Right hindlimb (tissue), 1 donor: ENCODE measurements at regions not wholly inside any gene's neighbourhood (a gene's known extent, or its start where the extent isn't known, plus 50 kb on each side); places are given as distances from the start of the nearest gene placed in this dataset.

Experiments
- DNase-seq: peaks from one replicate; pipeline ENCODE4 v3.0.0-alpha.2; 2018

- no peak for DNase-seq
Observed at GRCh38 chr1:60573726-60574409, 500.3 kb upstream of the C1orf87 start.

- no peak for DNase-seq
Observed at GRCh38 chr1:60573121-60573520, 499.6 kb upstream of the C1orf87 start.

GRCh38 chr1:60572378-60572777, 498.8 kb upstream of the C1orf87 start:
- no peak for DNase-seq

- no peak for DNase-seq
Observed at GRCh38 chr1:60571811-60572210, 498.2 kb upstream of the C1orf87 start.

- DNase-seq: no peak
Observed at GRCh38 chr1:60569189-60569588, 495.6 kb upstream of the C1orf87 start.

GRCh38 chr1:60567256-60567655, 493.7 kb upstream of the C1orf87 start:
- no peak for DNase-seq

GRCh38 chr1:60564916-60565750, 491.6 kb upstream of the C1orf87 start:
- peak; percentile 80 for DNase-seq

- DNase-seq: no peak
Observed at GRCh38 chr1:60563777-60564535, 490.4 kb upstream of the C1orf87 start.

GRCh38 chr1:60562740-60563139, 489.2 kb upstream of the C1orf87 start:
- DNase-seq: no peak

GRCh38 chr1:60560701-60561100, 487.1 kb upstream of the C1orf87 start:
- no peak for DNase-seq

GRCh38 chr1:60558236-60558635, 484.7 kb upstream of the C1orf87 start:
- no peak for DNase-seq

GRCh38 chr1:60553730-60554129, 480.2 kb upstream of the C1orf87 start:
- no peak for DNase-seq

GRCh38 chr1:60547821-60548220, 474.3 kb upstream of the C1orf87 start:
- no peak for DNase-seq

GRCh38 chr1:60541831-60542532, 468.4 kb upstream of the C1orf87 start:
- DNase-seq: no peak

- DNase-seq: no peak
Observed at GRCh38 chr1:60540141-60540540, 466.6 kb upstream of the C1orf87 start.

- no peak for DNase-seq
Observed at GRCh38 chr1:60535713-60536112, 462.1 kb upstream of the C1orf87 start.

GRCh38 chr1:60527567-60527966, 454.0 kb upstream of the C1orf87 start:
- no peak for DNase-seq

GRCh38 chr1:60516996-60517395, 443.4 kb upstream of the C1orf87 start:
- DNase-seq: no peak

GRCh38 chr1:60510162-60510561, 436.6 kb upstream of the C1orf87 start:
- no peak for DNase-seq

GRCh38 chr1:60504206-60504840, 430.8 kb upstream of the C1orf87 start:
- no peak for DNase-seq

GRCh38 chr1:60503266-60503925, 429.8 kb upstream of the C1orf87 start:
- peak; percentile 76 for DNase-seq

- no peak for DNase-seq
Observed at GRCh38 chr1:60502506-60502905, 428.9 kb upstream of the C1orf87 start.
